Right atrium auricular region (tissue), 2 donors: ENCODE measurements at regions not wholly inside any gene's neighbourhood (a gene's known extent, or its start where the extent isn't known, plus 50 kb on each side); places are given as distances from the start of the nearest gene placed in this dataset.
A peak's percentile ranks its signal among the peaks of the same experiment; 100 is the strongest.
"Not testable (repeated sequence)": the region's sequence is repeated elsewhere in the genome, so short reads cannot be mapped to it uniquely, and the experiment has no call there.

Source experiments
- DNase-seq: peaks from one replicate; pipeline ENCODE4 v3.0.0-alpha.2; 2019; ENCODE audit warnings: low spot score
- H3K27ac ChIP-seq, 2 donors: fragments of 200-600 bp; sonication (generic); 1 replicate in 1 of 2; 2 replicates in 1 of 2; pipeline ENCODE4 v1.5.1; 2016 to 2019
- H3K27me3 ChIP-seq, 2 donors: fragments of 200-600 bp; sonication (generic); one replicate each; pipeline versions ENCODE4 v1.5.1 to v1.6.0; 2017 to 2019
- H3K36me3 ChIP-seq: fragments of 200-600 bp; sonication (generic); one replicate; pipeline ENCODE4 v1.5.1; 2016
- H3K4me1 ChIP-seq, 2 donors: fragments of 200-600 bp; sonication (generic); one replicate each; pipeline versions ENCODE4 v1.5.1 to v1.6.0; 2017 to 2019
- H3K4me3 ChIP-seq, 2 donors: fragments of 200-600 bp; sonication (generic); 1 replicate in 1 of 2; 2 replicates in 1 of 2; pipeline ENCODE4 v1.5.1; 2017 to 2019; ENCODE audit warnings: mild to moderate bottlenecking in 1 of 2, moderate library complexity in 1 of 2
- H3K9me3 ChIP-seq, 2 donors: fragments of 200-600 bp; sonication (generic); one replicate each; pipeline ENCODE4 v1.5.1; 2019
- TF ChIP-seq, protein P1 (sequence below), 2 donors: fragments of 200-600 bp; sonication (generic); IDR thresholded peaks; one replicate each; pipeline ENCODE4 v1.5.1; 2019; ENCODE audit warnings: antibody characterized with exemption in 2 of 2

DNA sequence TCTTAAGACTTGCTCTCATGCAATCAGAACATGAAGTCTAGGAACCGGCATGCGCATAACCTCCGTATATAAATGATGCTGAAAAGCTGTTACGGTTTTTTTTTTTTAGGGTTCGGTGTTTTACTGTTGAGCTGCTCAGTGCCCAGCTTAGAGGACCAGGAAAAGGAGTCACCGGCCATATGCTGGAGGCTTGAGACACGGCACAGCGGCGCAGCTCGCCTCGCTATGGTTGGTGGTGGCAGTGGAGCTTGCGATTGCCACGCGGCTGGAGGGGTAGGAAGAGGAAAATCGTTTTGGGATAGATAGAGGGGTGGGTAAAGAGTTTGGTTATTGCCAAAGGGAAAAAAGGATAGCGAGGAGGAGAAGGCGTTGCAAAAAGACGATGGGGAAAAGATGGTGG lies 841.3 kb downstream of the SPATA31A1 start:
- not testable (repeated sequence) for H3K9me3 ChIP-seq, H3K36me3 ChIP-seq, H3K27me3 ChIP-seq, H3K4me1 ChIP-seq, H3K4me3 ChIP-seq, DNase-seq, H3K27ac ChIP-seq

DNA sequence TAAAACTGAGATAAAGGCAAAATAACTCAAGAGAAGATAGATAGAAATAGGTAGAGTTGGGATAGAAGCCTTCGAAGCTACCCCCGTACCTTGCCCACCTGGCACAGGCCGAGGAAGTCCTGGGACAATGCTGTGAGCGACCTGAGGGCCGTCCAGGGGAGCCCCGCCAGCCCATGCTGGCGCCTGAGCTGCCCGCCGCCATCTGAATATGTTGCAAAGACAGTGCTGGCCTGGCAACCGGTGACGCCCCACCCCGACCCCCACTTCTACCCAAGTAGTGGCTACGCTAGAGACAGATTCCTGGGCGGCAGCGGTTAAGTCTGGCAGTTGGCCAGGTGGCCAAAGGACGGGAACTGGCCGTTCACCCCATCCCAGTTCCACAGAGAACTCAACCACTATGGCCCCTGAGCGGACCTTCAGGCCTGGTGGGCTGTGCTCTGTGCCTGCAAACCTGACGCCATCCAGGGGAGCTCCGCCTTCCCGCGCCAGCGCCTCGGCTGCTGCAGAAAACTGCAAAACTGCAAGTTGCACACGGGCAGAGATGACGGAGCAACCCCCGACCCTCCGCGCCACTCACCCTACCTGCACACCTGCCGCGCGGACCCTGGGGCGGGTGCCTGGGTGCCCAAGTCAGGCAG lies 866.2 kb downstream of the SPATA31A1 start:
- not testable (repeated sequence) for H3K9me3 ChIP-seq, H3K4me1 ChIP-seq, H3K27me3 ChIP-seq, H3K36me3 ChIP-seq, H3K4me3 ChIP-seq, DNase-seq, H3K27ac ChIP-seq

DNA sequence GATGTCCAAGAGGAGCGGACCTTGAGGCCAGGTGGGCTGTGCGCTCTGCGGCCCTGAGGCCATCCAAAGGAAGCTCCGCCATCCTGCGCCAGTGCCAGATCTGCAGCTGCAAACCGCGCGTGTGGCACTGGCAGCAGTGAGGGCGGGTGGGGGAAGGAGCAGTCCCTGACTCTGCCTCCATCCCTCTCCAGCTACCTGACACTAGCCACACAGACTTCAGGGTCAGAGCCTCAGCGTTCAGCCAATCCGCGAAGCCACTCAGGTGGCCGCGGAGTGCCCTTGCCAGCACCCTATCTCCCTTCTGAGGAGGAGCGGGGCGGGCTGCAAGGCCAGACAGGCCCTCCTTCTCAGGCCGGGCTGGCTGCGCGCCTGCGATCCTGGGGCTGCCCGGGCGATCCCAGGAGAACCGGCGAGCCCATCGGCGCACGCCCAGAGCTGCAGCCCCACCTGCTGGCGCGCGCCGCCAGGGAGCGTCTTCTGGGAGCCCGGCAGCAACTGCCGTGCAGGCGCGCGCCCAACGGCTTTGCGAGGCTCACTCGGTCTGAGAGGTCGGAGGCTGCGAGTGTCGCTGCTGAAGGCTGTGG lies 867.2 kb downstream of the SPATA31A1 start:
- H3K36me3 ChIP-seq, H3K27me3 ChIP-seq, H3K4me1 ChIP-seq, H3K9me3 ChIP-seq, H3K27ac ChIP-seq, DNase-seq: not testable (repeated sequence)
- peak overlapping the region in 1 of 2 donors; percentile 39 for H3K4me3 ChIP-seq
- TF ChIP-seq, protein P1, sequence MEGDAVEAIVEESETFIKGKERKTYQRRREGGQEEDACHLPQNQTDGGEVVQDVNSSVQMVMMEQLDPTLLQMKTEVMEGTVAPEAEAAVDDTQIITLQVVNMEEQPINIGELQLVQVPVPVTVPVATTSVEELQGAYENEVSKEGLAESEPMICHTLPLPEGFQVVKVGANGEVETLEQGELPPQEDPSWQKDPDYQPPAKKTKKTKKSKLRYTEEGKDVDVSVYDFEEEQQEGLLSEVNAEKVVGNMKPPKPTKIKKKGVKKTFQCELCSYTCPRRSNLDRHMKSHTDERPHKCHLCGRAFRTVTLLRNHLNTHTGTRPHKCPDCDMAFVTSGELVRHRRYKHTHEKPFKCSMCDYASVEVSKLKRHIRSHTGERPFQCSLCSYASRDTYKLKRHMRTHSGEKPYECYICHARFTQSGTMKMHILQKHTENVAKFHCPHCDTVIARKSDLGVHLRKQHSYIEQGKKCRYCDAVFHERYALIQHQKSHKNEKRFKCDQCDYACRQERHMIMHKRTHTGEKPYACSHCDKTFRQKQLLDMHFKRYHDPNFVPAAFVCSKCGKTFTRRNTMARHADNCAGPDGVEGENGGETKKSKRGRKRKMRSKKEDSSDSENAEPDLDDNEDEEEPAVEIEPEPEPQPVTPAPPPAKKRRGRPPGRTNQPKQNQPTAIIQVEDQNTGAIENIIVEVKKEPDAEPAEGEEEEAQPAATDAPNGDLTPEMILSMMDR (IDR thresholded peaks at IDR 0.05) = peak in 1 of 2 donors; percentile 48

DNA sequence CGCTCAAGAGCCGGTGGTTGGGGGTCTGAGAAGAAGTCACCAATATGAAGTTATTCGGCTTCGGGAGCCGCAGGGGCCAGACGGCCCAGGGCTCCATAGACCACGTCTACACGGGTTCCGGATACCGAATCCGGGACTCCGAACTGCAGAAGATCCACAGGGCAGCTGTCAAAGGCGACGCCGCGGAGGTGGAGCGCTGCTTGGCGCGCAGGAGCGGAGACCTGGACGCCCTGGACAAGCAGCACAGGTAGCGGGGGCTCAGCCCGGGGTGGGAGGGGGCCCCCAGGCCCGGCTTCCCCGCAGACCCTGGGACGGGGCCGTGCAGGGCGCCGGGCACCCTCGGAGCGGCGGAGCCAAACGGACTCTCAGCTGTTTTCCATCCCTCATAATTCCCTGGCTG lies 867.9 kb downstream of the SPATA31A1 start:
- peak overlapping the region; percentile 29 to 39 for H3K4me3 ChIP-seq
- not testable (repeated sequence) for DNase-seq, H3K36me3 ChIP-seq, H3K4me1 ChIP-seq, H3K27ac ChIP-seq, H3K27me3 ChIP-seq, H3K9me3 ChIP-seq
